ENCODE measurements at regions not wholly inside any gene's neighbourhood (a gene's known extent, or its start where the extent isn't known, plus 50 kb on each side); places are given as distances from the start of the nearest gene placed in this dataset.

GRCh38 chr2:187167491-187167890, 280.6 kb downstream of the CALCRL start:
- intact Hi-C loops (cut with DNase I), result no loop called here
- 73 to 80% methylated on average over 4 of the region's 4 CpGs for WGBS, 2 donors
- Histone ChIP-seq H3K27ac (no peak overlapping the region), H3K4me3 (no peak overlapping the region), H3K9me3 (no peaks in the 10 kb centered on the region), H3K27me3 (no peaks in the 10 kb centered on the region), H3K4me1 (no peaks in the 10 kb centered on the region), H3K36me3 (replicated peaks in 1 of 2; ENCODE audit: insufficient read depth in 1 of 2, low read depth in 2 of 2) (no peaks in the 10 kb centered on the region)
- ATAC-seq, result no peak
- DNase-seq, result no peak
- TF ChIP-seq POLR2A (IDR thresholded peaks at IDR 0.05) (no peak), CTCF (IDR thresholded peaks at IDR 0.05) (no peak)

GRCh38 chr2:187165936-187166610, 282.0 kb downstream of the CALCRL start:
- 57 to 60% methylated on average over 1 of the region's 1 CpG for WGBS, 2 donors
- no peaks in the 10 kb centered on the region for H3K4me1 ChIP-seq
- H3K9me3 ChIP-seq, result no peaks in the 10 kb centered on the region
- DNase-seq (no peak), ATAC-seq (no peak)
- no peak overlapping the region for H3K27ac ChIP-seq
- TF ChIP-seq CTCF (IDR thresholded peaks at IDR 0.05) (no peak), POLR2A (IDR thresholded peaks at IDR 0.05) (no peak)
- intact Hi-C loops (cut with DNase I), result no loop called here
- H3K4me3 ChIP-seq, result no peak overlapping the region
- H3K27me3 ChIP-seq, result no peaks in the 10 kb centered on the region
- no peaks in the 10 kb centered on the region for H3K36me3 ChIP-seq (replicated peaks in 1 of 2; ENCODE audit: insufficient read depth in 1 of 2, low read depth in 2 of 2)

- H3K9me3 ChIP-seq, result no peaks in the 10 kb centered on the region
- intact Hi-C loops (cut with DNase I), result no loop called here
- H3K27me3 ChIP-seq, result no peaks in the 10 kb centered on the region
- DNase-seq (no peak), ATAC-seq (no peak)
- H3K27ac ChIP-seq, result no peak overlapping the region
- TF ChIP-seq POLR2A (IDR thresholded peaks at IDR 0.05) (no peak), CTCF (IDR thresholded peaks at IDR 0.05) (no peak)
- WGBS, 2 donors, result 33 to 48% methylated on average over 3 of the region's 3 CpGs
- no peaks in the 10 kb centered on the region for H3K36me3 ChIP-seq (replicated peaks in 1 of 2; ENCODE audit: insufficient read depth in 1 of 2, low read depth in 2 of 2)
- no peak overlapping the region for H3K4me3 ChIP-seq
- no peaks in the 10 kb centered on the region for H3K4me1 ChIP-seq
Observed at GRCh38 chr2:187158452-187158851, 289.6 kb downstream of the CALCRL start.

GRCh38 chr2:187157046-187157445, 291.0 kb downstream of the CALCRL start:
- DNase-seq, result no peak
- no peak overlapping the region for H3K4me3 ChIP-seq
- H3K27me3 ChIP-seq, result no peaks in the 10 kb centered on the region
- H3K36me3 ChIP-seq (replicated peaks in 1 of 2; ENCODE audit: insufficient read depth in 1 of 2, low read depth in 2 of 2), result no peaks in the 10 kb centered on the region
- no peak overlapping the region for H3K27ac ChIP-seq
- no peak for TF ChIP-seq CTCF (IDR thresholded peaks at IDR 0.05)
- no peak for TF ChIP-seq POLR2A (IDR thresholded peaks at IDR 0.05)
- no peaks in the 10 kb centered on the region for H3K4me1 ChIP-seq
- intact Hi-C loops (cut with DNase I), result no loop called here
- no peak for ATAC-seq
- 29 to 36% methylated on average over 2 of the region's 2 CpGs for WGBS, 2 donors
- H3K9me3 ChIP-seq, result no peaks in the 10 kb centered on the region

- Histone ChIP-seq H3K27me3 (no peaks in the 10 kb centered on the region), H3K9me3 (no peaks in the 10 kb centered on the region), H3K36me3 (replicated peaks in 1 of 2; ENCODE audit: insufficient read depth in 1 of 2, low read depth in 2 of 2) (no peaks in the 10 kb centered on the region), H3K27ac (no peak overlapping the region), H3K4me1 (no peaks in the 10 kb centered on the region), H3K4me3 (no peak overlapping the region)
- ATAC-seq, result no peak
- no peak for DNase-seq
- 36 to 59% methylated on average over 1 of the region's 1 CpG for WGBS, 2 donors
- intact Hi-C loops (cut with DNase I), result no loop called here
- no peak for TF ChIP-seq CTCF (IDR thresholded peaks at IDR 0.05)
- no peak for TF ChIP-seq POLR2A (IDR thresholded peaks at IDR 0.05)
Observed at GRCh38 chr2:187155476-187155875, 292.6 kb downstream of the CALCRL start.

Measured in body of pancreas (tissue), 4 donors.